ENCODE measurements at regions not wholly inside any gene's neighbourhood (a gene's known extent, or its start where the extent isn't known, plus 50 kb on each side); places are given as distances from the start of the nearest gene placed in this dataset.

GRCh38 chr13:56720841-56721240 lies 419.9 kb upstream of the PRR20A start:
- no peak for TF ChIP-seq CTCF (IDR thresholded peaks at IDR 0.05)
- no peak for TF ChIP-seq EZH2 (IDR thresholded peaks at IDR 0.05; ENCODE audit: borderline replicate concordance, insufficient read depth, low read depth, low read length, poor library complexity, severe bottlenecking)

All from B cell (primary cell).